Gastrocnemius medialis (tissue), 4 donors: ENCODE measurements at regions not wholly inside any gene's neighbourhood (a gene's known extent, or its start where the extent isn't known, plus 50 kb on each side); places are given as distances from the start of the nearest gene placed in this dataset.

ENCODE experiments used
- ATAC-seq, 2 donors: fragments of 150-250 bp; one replicate each; pipeline ENCODE4 v1.9.1; 2016
- DNase-seq, 2 donors: peaks; one replicate each; pipeline ENCODE4 v3.0.0-alpha.2; 2019
- H3K27ac ChIP-seq, 4 donors: fragments of 200-600 bp; sonication (generic); 1 replicate in 1 of 4; 2 replicates in 3 of 4; pipeline ENCODE4 v1.5.1; 2016 to 2018; ENCODE audit warnings: mild to moderate bottlenecking in 2 of 4, moderate library complexity in 1 of 4
- H3K27me3 ChIP-seq, 3 donors: fragments of 200-600 bp; sonication (generic) in 2 of 3; 1 replicate in 1 of 3; 2 replicates in 2 of 3; pipeline versions ENCODE4 v1.5.1 to v1.6.0; 2016 to 2019; ENCODE audit warnings: mild to moderate bottlenecking in 1 of 3, moderate library complexity in 1 of 3
- H3K36me3 ChIP-seq, 2 donors: fragments of 200-600 bp; sonication (generic) in 1 of 2; one replicate each; pipeline ENCODE4 v1.5.1; 2017 to 2018
- H3K4me1 ChIP-seq, 2 donors: fragments of 200-600 bp; sonication (generic) in 1 of 2; one replicate each; pipeline ENCODE4 v1.5.1; 2016 to 2017; ENCODE audit warnings: mild to moderate bottlenecking in 2 of 2
- H3K4me3 ChIP-seq, 4 donors: fragments of 200-600 bp; sonication (generic) in 3 of 4; 1 replicate in 1 of 4; 2 replicates in 3 of 4; pipeline ENCODE4 v1.5.1; 2016 to 2019; ENCODE audit warnings: mild to moderate bottlenecking in 2 of 4
- H3K9me3 ChIP-seq, 3 donors: fragments of 200-600 bp; sonication (generic) in 2 of 3; 1 replicate in 1 of 3; 2 replicates in 2 of 3; pipeline ENCODE4 v1.5.1; 2016 to 2019
- CTCF ChIP-seq, 5 experiments: fragments of 450-650 bp in 3 of 5; fragments of 200-600 bp in 2 of 5; sonication (generic) in 2 of 5; IDR thresholded peaks in 4 of 5; conservative IDR thresholded peaks in 1 of 5; 1 replicate in 4 of 5; 2 replicates in 1 of 5; pipeline ENCODE4 v1.5.1; 2016 to 2019; ENCODE audit warnings: antibody characterized with exemption in 5 of 5, mild to moderate bottlenecking in 3 of 5, moderate library complexity in 3 of 5
- POLR2A ChIP-seq, 2 donors: fragments of 450-650 bp; IDR thresholded peaks; one replicate each; pipeline ENCODE4 v1.6.1; 2017; ENCODE audit warnings: antibody characterized with exemption in 2 of 2, mild to moderate bottlenecking in 2 of 2, moderate library complexity in 2 of 2
- in situ Hi-C, 4 donors: fragments of 200-750 bp; cut with MboI; loops; one replicate each; pipeline versions ENCODE4 v1.15.0 to v1.8.0; 2017; ENCODE audit warnings: low sequenced_read_pairs in 4 of 4
- intact Hi-C: fragments of 100-400 bp; cut with DNase I; formaldehyde crosslinking; loops from one replicate; pipeline ENCODE4 v1.15.1; 2023; ENCODE audit warnings: low total_unique reads

- H3K4me1 ChIP-seq, result peaks cover 25 to 44% of the 10 kb centered on the region in 2 donors
- no peak for DNase-seq
- H3K4me3 ChIP-seq, result no peak overlapping the region
- peak overlapping the region in 3 of 4 donors; percentile 65 to 73 (median 66) for H3K27ac ChIP-seq
- TF ChIP-seq CTCF (IDR thresholded peaks at IDR 0.05 in 4 of 5, conservative IDR thresholded peaks at IDR 0.05 in 1 of 5) (no peak), POLR2A (IDR thresholded peaks at IDR 0.05) (no peak)
- H3K36me3 ChIP-seq, result no peaks in the 10 kb centered on the region
- ATAC-seq, result no peak
- H3K9me3 ChIP-seq, result no peaks in the 10 kb centered on the region
- no peaks in the 10 kb centered on the region for H3K27me3 ChIP-seq
- in situ Hi-C loops, result no loop called here
- intact Hi-C loops, result no loop called here
Measured at GRCh38 chr3:16086690-16087089, 87.8 kb upstream of the GALNT15 start.

- H3K4me1 ChIP-seq, result peaks cover 30 to 53% of the 10 kb centered on the region in 2 donors
- H3K27me3 ChIP-seq, result no peaks in the 10 kb centered on the region
- DNase-seq (no peak), ATAC-seq (no peak)
- in situ Hi-C loops, result no loop called here
- H3K36me3 ChIP-seq, result no peaks in the 10 kb centered on the region
- no peak overlapping the region for H3K27ac ChIP-seq
- TF ChIP-seq CTCF (IDR thresholded peaks at IDR 0.05 in 4 of 5, conservative IDR thresholded peaks at IDR 0.05 in 1 of 5) (no peak), POLR2A (IDR thresholded peaks at IDR 0.05) (no peak)
- intact Hi-C loops, result no loop called here
- H3K4me3 ChIP-seq, result no peak overlapping the region
- H3K9me3 ChIP-seq, result no peaks in the 10 kb centered on the region
Measured at GRCh38 chr3:16088496-16088895, 86.0 kb upstream of the GALNT15 start.

GRCh38 chr3:16089521-16089920 is 85.0 kb upstream of the GALNT15 start:
- Histone ChIP-seq H3K27me3 (no peaks in the 10 kb centered on the region), H3K27ac (peak overlapping the region in 2 of 4 donors; percentile 7 to 55), H3K4me1 (peaks cover 29 to 55% of the 10 kb centered on the region in 2 donors), H3K4me3 (no peak overlapping the region), H3K9me3 (no peaks in the 10 kb centered on the region), H3K36me3 (no peaks in the 10 kb centered on the region)
- intact Hi-C loops (no loop called here), in situ Hi-C loops (no loop called here)
- DNase-seq (no peak), ATAC-seq (no peak)
- TF ChIP-seq CTCF (IDR thresholded peaks at IDR 0.05 in 4 of 5, conservative IDR thresholded peaks at IDR 0.05 in 1 of 5) (no peak), POLR2A (IDR thresholded peaks at IDR 0.05) (no peak)

- DNase-seq, result no peak
- in situ Hi-C loops, result no loop called here
- H3K4me1 ChIP-seq, result peaks cover 24 to 52% of the 10 kb centered on the region in 2 donors
- no peaks in the 10 kb centered on the region for H3K36me3 ChIP-seq
- intact Hi-C loops, result no loop called here
- H3K27me3 ChIP-seq, result no peaks in the 10 kb centered on the region
- peak overlapping the region in 2 of 4 donors; percentile 7 to 55 for H3K27ac ChIP-seq
- no peak for TF ChIP-seq CTCF (IDR thresholded peaks at IDR 0.05 in 4 of 5, conservative IDR thresholded peaks at IDR 0.05 in 1 of 5)
- no peak for TF ChIP-seq POLR2A (IDR thresholded peaks at IDR 0.05)
- no peaks in the 10 kb centered on the region for H3K9me3 ChIP-seq
- no peak overlapping the region for H3K4me3 ChIP-seq
- no peak for ATAC-seq
Measured at GRCh38 chr3:16090024-16090423, 84.5 kb upstream of the GALNT15 start.

GRCh38 chr3:16090706-16091105 is 83.8 kb upstream of the GALNT15 start:
- no peak for DNase-seq
- in situ Hi-C loops (no loop called here), intact Hi-C loops (no loop called here)
- no peak for TF ChIP-seq CTCF (IDR thresholded peaks at IDR 0.05 in 4 of 5, conservative IDR thresholded peaks at IDR 0.05 in 1 of 5)
- TF ChIP-seq POLR2A (IDR thresholded peaks at IDR 0.05), result no peak
- peak overlapping the region in 1 of 4 donors; percentile 55 for H3K27ac ChIP-seq
- H3K36me3 ChIP-seq, result no peaks in the 10 kb centered on the region
- H3K4me3 ChIP-seq, result no peak overlapping the region
- ATAC-seq, result no peak
- H3K27me3 ChIP-seq, result no peaks in the 10 kb centered on the region
- H3K4me1 ChIP-seq, result peaks cover 17 to 45% of the 10 kb centered on the region in 2 donors
- no peaks in the 10 kb centered on the region for H3K9me3 ChIP-seq
